ENCODE measurements at regions not wholly inside any gene's neighbourhood (a gene's known extent, or its start where the extent isn't known, plus 50 kb on each side); places are given as distances from the start of the nearest gene placed in this dataset.

DNA sequence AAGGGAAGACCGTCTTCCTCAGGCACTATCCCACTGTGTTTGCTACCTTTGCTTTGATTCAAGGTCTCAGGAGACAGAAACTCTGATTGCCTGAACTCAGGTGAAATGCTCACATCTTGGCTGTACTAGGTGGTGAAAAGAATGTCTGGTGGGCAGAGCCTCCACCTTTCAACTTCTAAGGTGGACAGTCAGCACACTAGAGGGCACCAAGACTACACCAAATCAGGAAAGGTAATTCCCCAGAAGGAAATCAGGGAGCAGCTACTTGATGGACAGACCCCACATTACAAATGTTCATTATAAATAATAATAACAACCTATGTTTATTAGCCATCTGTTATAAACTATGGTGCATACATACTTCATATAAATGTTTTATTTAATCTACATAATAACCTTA lies 220.9 kb downstream of the ATG4C start:
- TF ChIP-seq, protein P1, sequence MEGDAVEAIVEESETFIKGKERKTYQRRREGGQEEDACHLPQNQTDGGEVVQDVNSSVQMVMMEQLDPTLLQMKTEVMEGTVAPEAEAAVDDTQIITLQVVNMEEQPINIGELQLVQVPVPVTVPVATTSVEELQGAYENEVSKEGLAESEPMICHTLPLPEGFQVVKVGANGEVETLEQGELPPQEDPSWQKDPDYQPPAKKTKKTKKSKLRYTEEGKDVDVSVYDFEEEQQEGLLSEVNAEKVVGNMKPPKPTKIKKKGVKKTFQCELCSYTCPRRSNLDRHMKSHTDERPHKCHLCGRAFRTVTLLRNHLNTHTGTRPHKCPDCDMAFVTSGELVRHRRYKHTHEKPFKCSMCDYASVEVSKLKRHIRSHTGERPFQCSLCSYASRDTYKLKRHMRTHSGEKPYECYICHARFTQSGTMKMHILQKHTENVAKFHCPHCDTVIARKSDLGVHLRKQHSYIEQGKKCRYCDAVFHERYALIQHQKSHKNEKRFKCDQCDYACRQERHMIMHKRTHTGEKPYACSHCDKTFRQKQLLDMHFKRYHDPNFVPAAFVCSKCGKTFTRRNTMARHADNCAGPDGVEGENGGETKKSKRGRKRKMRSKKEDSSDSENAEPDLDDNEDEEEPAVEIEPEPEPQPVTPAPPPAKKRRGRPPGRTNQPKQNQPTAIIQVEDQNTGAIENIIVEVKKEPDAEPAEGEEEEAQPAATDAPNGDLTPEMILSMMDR (IDR thresholded peaks at IDR 0.05): no peak
- TF ChIP-seq EZH2 (IDR thresholded peaks at IDR 0.05; ENCODE audit: borderline replicate concordance, insufficient read depth, low read depth, low read length, poor library complexity, severe bottlenecking): no peak

Data from B cell (primary cell).